ENCODE measurements at regions not wholly inside any gene's neighbourhood (a gene's known extent, or its start where the extent isn't known, plus 50 kb on each side); places are given as distances from the start of the nearest gene placed in this dataset.

DNA sequence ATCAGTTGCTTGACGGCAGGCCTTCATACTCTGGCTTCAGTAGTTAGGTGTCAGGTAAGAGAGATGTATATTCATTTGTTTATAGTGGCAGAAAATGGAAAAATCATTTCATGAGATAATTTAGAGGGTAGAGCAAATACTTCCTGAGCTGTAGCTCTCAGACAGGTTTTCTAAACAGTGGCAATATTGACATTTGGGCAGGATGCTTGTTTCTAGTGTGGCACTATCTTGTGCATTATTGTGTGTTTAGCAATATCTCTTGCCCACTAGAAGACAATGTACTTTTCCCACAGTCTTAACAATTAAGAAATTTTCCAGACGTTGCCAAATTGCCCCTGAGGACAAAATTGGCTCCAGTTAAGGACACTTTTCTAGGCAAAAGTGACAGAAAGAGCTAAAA, 1143.1 kb downstream of the PLA2G4A start:
- TF ChIP-seq, protein P1, sequence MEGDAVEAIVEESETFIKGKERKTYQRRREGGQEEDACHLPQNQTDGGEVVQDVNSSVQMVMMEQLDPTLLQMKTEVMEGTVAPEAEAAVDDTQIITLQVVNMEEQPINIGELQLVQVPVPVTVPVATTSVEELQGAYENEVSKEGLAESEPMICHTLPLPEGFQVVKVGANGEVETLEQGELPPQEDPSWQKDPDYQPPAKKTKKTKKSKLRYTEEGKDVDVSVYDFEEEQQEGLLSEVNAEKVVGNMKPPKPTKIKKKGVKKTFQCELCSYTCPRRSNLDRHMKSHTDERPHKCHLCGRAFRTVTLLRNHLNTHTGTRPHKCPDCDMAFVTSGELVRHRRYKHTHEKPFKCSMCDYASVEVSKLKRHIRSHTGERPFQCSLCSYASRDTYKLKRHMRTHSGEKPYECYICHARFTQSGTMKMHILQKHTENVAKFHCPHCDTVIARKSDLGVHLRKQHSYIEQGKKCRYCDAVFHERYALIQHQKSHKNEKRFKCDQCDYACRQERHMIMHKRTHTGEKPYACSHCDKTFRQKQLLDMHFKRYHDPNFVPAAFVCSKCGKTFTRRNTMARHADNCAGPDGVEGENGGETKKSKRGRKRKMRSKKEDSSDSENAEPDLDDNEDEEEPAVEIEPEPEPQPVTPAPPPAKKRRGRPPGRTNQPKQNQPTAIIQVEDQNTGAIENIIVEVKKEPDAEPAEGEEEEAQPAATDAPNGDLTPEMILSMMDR (IDR thresholded peaks at IDR 0.05) = no peak
- TF ChIP-seq ZFX (IDR thresholded peaks at IDR 0.05; ENCODE audit: borderline replicate concordance) = no peak
- H3K27ac ChIP-seq = no peak overlapping the region

DNA sequence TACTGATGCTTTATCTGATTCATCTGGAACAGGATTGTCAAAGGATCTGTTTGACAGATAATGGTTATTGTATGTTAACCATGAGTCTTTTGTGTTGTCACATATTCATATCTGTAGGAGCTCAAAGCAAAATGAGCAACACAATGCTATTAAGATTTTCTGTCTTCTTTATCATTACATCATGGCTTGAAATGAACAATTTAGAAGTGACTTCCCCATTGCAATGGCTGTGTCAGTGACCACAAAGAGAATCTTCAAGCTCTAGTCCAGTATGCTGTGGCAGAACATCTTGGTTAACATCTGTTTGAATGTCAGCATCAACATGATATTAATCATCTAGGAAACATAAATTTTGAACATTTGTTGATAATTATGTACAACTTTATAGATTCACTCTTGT, 1148.5 kb downstream of the PLA2G4A start:
- no peak overlapping the region for H3K27ac ChIP-seq
- TF ChIP-seq, protein P1 (IDR thresholded peaks at IDR 0.05) = no peak
- no peak for TF ChIP-seq ZFX (IDR thresholded peaks at IDR 0.05; ENCODE audit: borderline replicate concordance)

DNA sequence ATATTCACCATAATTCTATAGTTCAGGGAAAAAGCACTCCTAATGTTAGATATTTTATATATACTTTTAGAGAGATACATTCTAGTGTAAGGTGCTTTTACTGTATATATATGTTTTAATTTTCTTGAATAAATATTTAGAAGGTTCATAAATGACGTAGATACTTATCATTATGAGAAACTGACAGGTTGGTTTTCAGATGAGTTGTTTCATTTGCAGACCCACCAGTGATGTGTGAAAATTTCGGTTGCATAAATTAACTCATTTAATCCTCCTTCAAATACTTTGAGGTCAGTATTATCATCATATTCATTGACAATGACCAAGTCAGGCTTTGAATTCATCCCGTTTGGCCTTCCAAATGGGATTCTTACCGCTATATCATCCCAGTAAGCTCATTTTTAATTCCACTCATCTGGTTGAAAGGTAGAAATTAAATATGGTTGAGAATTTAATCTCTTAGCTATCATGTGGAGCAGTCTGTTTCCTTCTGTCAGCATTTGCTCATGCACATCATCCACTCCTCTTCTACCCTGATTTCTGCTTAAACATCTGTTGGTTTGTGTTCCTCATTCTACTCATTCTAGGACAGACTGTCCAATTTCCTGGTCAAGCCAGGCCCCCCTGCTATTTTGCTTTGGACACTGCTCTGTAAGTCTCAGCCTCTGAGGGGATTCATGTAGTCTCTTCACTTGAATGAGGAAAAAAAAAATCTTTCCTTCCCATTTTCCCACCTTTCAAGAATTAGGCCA, 1156.6 kb downstream of the PLA2G4A start:
- TF ChIP-seq, protein P1 (IDR thresholded peaks at IDR 0.05) = no peak
- TF ChIP-seq ZFX (IDR thresholded peaks at IDR 0.05; ENCODE audit: borderline replicate concordance) = no peak
- H3K27ac ChIP-seq = no peak overlapping the region

DNA sequence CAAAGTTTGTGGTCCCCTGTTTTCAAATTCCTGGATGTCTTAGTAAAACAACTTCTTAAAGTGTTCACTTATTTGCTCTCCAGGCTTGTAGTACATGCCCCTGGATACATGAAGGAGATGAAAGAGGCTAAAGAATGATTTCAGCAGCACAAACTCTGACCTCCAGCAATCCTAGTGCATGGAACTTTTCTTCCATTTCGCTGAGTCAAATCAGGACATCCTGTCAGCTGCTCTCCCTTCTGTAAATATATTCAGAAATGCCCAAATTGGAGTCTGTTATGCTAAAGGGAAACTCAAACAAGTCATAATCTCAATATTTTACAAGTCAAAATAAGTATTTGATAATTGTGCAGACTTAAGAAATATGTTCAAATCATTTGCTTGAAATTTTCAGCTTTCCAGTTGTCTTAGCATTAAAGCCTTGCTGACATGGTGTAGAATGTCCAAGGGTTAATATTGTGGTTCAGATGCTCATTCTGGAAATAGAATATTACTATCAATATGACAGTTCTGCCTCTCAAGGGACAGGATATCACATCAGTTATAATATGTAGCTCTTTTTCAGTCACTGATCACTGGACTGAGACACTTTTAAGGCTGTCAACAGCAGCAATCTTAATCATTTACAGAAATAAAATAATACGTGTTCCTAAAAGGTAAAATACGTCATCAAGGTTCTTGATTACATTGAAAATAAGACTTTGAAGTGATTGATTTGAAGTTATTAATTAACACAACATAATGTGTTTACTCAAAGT, 1157.3 kb downstream of the PLA2G4A start:
- TF ChIP-seq, protein P1 (IDR thresholded peaks at IDR 0.05) = no peak
- no peak for TF ChIP-seq ZFX (IDR thresholded peaks at IDR 0.05; ENCODE audit: borderline replicate concordance)
- H3K27ac ChIP-seq = no peak overlapping the region

DNA sequence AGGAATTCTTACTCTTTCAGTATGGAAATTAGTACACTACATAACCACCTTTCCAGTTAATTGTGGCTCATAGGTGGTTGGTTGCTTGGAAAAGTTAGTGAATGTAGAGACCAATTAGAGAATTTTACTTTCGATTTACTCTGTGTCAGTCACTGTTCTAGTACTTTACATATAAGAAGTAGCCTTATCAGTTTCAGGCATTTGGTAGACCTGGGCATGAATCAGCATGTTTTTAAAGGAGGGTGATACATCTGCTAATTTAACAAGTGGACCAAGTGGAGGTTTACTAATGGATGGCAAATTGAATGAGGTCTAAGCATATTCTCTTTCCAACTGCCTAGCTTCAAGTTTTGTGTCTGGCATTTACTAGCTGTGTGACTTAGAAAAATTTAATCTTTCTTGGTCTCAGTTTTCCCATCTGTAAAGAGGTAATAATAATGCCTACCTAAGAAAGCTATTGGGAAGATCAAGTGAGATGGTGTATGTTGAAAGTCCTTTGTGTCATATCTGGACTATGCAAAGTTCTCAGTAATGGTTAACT, 1158.6 kb downstream of the PLA2G4A start:
- H3K27ac ChIP-seq = no peak overlapping the region
- TF ChIP-seq, protein P1 (IDR thresholded peaks at IDR 0.05) = no peak
- TF ChIP-seq ZFX (IDR thresholded peaks at IDR 0.05; ENCODE audit: borderline replicate concordance) = no peak

DNA sequence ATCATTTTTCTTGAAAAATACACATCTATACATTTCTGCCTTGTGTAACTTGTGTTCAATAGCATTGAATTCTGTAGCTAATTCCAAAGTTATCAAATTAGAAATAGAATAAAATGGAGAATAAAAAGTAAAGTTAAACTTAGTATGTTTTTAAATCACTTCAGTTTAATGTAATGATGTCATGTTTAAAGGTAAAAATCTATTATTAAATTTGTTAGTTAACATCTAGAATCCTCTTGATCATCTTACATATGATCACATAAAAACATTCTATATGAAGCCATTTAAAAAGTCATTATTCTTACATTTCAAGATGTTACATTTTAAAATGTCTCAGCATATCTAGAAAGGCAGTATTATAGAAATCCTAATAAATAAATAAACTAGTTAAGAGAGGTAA, 1163.2 kb downstream of the PLA2G4A start:
- no peak overlapping the region for H3K27ac ChIP-seq
- TF ChIP-seq, protein P1 (IDR thresholded peaks at IDR 0.05) = no peak
- no peak for TF ChIP-seq ZFX (IDR thresholded peaks at IDR 0.05; ENCODE audit: borderline replicate concordance)

DNA sequence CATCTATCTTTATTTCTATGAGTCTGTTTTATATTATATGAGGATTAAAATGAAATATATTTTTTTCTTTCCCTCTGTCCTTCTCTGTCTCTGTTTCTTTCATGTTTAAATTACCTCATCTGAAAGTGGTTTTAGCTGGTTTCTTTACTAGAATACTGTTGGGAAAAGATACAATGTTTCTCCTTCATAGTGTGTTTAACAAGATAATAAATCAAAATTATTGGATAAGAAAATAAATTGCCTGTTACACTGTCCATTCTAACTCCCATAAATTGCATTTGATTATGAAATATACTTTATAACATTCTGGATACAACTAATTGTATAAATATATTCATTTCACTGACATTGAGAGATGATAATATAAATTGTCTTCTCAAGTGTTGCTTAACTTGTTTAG, 1168.0 kb downstream of the PLA2G4A start:
- no peak overlapping the region for H3K27ac ChIP-seq
- no peak for TF ChIP-seq ZFX (IDR thresholded peaks at IDR 0.05; ENCODE audit: borderline replicate concordance)
- TF ChIP-seq, protein P1 (IDR thresholded peaks at IDR 0.05) = no peak

Data from 22Rv1 (cell line).